MG63 (cell line): ENCODE measurements at regions not wholly inside any gene's neighbourhood (a gene's known extent, or its start where the extent isn't known, plus 50 kb on each side); places are given as distances from the start of the nearest gene placed in this dataset.
"Not testable (repeated sequence)": the region's sequence is repeated elsewhere in the genome, so short reads cannot be mapped to it uniquely, and the experiment has no call there.

ENCODE experiments used
- DNase-seq: peaks from one replicate; pipeline ENCODE4 v3.0.0-alpha.2; 2020
- H3K27me3 ChIP-seq: fragments of 250-450 bp; sonication (Bioruptor Pico); 2 replicates; pipeline ENCODE4 v1.5.1; 2020; ENCODE audit warnings: mild to moderate bottlenecking, moderate library complexity
- H3K36me3 ChIP-seq: fragments of 250-450 bp; sonication (Bioruptor Pico); 2 replicates; pipeline ENCODE4 v1.5.1; 2020; ENCODE audit warnings: mild to moderate bottlenecking, moderate library complexity
- H3K4me3 ChIP-seq: fragments of 250-450 bp; sonication (Bioruptor Pico); 2 replicates; pipeline ENCODE4 v1.5.1; 2020; ENCODE audit warnings: mild to moderate bottlenecking, moderate library complexity
- H3K9me3 ChIP-seq: fragments of 250-450 bp; sonication (Bioruptor Pico); 2 replicates; pipeline ENCODE4 v1.5.1; 2020; ENCODE audit warnings: mild to moderate bottlenecking, moderate library complexity

DNA sequence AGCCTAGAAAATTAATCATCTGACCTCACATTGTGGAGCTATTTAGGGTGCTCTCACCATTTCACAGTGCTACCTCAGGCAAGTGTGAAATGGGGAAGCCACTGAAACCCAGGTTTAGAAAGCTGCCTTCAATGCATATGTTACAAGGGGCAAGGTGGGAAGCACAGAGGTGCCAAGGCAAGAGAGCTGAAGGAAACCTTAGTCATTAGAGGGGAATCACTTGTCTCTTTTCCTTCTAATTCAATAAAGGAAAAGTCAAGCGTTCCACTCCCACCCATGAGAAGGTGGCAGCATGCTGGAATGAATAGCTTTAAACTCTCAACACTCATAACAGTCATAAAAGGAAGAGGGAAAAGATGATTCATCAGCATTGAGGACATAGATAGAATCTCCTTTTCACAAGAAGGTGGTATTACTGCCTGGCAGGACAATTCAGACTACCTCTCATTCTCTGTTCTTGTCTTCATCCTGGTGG is 251.9 kb upstream of the IRAK1BP1 start:
- no peaks in the 10 kb centered on the region for H3K27me3 ChIP-seq
- no peak for DNase-seq
- no peak overlapping the region for H3K4me3 ChIP-seq
- no peaks in the 10 kb centered on the region for H3K36me3 ChIP-seq
- H3K9me3 ChIP-seq, result no peaks in the 10 kb centered on the region

- H3K4me3 ChIP-seq, result no peak overlapping the region
- no peaks in the 10 kb centered on the region for H3K9me3 ChIP-seq
- DNase-seq, result no peak
- no peaks in the 10 kb centered on the region for H3K27me3 ChIP-seq
- H3K36me3 ChIP-seq, result no peaks in the 10 kb centered on the region
Measured at GRCh38 chr6:78618970-78619369, 248.4 kb upstream of the IRAK1BP1 start.

- no peak for DNase-seq
- H3K27me3 ChIP-seq, result no peaks in the 10 kb centered on the region
- no peaks in the 10 kb centered on the region for H3K36me3 ChIP-seq
- H3K4me3 ChIP-seq, result no peak overlapping the region
- no peaks in the 10 kb centered on the region for H3K9me3 ChIP-seq
Measured at GRCh38 chr6:78623554-78623953, 243.8 kb upstream of the IRAK1BP1 start.

- no peaks in the 10 kb centered on the region for H3K9me3 ChIP-seq
- peak; percentile 52 for DNase-seq
- H3K4me3 ChIP-seq, result peak overlapping the region; percentile 48
- H3K27me3 ChIP-seq, result no peaks in the 10 kb centered on the region
- H3K36me3 ChIP-seq, result no peaks in the 10 kb centered on the region
Measured at GRCh38 chr6:78629154-78629721, 238.1 kb upstream of the IRAK1BP1 start.

DNA sequence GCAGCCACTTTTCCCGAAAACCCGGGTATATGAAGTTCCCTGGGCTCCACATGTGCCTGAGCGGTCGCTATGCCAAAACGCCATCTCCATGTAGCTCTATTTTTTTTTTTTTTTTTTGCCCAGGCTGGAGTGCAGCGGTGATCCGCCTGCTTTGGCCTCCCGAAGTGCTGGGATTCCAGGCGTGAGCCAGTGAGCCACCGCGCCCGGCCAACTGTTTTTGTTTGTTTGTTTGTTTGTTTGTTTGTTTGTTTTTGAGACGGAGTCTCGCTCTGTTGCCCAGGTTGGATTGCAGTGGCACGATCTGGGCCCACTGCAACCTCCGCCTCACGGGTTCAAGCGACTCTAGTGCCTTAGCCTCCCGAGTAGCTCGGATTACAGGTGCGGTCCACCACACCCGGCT is 237.5 kb upstream of the IRAK1BP1 start:
- no peak for DNase-seq
- Histone ChIP-seq H3K36me3 (no peaks in the 10 kb centered on the region), H3K27me3 (no peaks in the 10 kb centered on the region), H3K4me3 (no peak overlapping the region; the same call in 1 of the 2 replicates), H3K9me3 (no peaks in the 10 kb centered on the region)

- H3K4me3 ChIP-seq, result no peak overlapping the region
Measured at GRCh38 chr6:78631976-78632375, 235.4 kb upstream of the IRAK1BP1 start.

DNA sequence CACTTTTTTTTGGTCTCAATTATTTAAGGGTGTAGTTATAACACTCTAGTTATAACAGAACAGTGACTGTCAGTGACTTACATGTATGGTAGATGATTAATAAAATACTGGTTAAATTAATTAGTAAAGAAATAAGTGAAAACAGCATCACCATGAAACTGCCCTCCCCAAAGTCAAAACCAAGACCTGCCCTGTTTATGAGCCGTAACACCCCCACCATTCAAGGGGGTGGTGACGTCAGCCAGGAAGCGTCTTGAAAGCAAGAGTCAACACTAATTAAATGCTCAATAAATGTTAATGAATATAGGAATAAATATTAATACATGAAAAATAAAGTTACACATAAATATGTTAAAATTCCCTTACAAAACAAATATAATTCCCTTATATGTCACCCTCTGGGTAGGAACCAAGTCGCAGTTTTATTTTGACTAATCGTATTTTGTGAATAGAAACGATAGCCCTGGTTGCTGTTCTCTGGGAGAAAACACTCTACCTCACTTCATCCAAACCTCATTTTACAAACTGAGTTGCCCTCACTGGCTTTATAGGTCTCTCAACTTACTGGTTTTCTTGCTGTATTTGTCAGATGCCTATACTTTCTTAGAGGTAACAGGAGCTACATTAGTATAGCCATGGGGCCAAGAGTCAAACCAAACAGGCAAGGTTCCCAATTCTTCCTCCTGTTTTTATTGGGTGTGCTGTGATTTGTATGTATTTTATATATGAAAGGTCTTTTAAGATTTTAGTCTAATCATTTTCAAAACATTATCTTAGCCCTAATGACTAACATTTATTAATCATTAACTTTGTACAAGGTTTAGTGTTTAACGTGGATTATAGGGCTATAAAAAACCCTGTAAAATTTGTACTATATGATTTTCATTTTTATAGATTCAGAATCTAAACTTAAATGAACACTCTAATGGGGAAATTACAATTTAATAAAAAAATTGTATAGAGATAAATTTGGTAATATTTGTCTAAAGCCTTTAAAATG is 227.9 kb upstream of the IRAK1BP1 start:
- peaks cover 5% of the 10 kb centered on the region; the same call in 1 of the 2 replicates for H3K9me3 ChIP-seq
- no peak overlapping the region for H3K4me3 ChIP-seq
- H3K27me3 ChIP-seq, result no peaks in the 10 kb centered on the region
- no peak for DNase-seq
- no peaks in the 10 kb centered on the region for H3K36me3 ChIP-seq

More at GRCh38 chr6:78631976-78632375, 235.4 kb upstream of the IRAK1BP1 start:
- Histone ChIP-seq H3K36me3 (no peaks in the 10 kb centered on the region), H3K9me3 (no peaks in the 10 kb centered on the region), H3K27me3 (no peaks in the 10 kb centered on the region)
- DNase-seq, result no peak

DNA sequence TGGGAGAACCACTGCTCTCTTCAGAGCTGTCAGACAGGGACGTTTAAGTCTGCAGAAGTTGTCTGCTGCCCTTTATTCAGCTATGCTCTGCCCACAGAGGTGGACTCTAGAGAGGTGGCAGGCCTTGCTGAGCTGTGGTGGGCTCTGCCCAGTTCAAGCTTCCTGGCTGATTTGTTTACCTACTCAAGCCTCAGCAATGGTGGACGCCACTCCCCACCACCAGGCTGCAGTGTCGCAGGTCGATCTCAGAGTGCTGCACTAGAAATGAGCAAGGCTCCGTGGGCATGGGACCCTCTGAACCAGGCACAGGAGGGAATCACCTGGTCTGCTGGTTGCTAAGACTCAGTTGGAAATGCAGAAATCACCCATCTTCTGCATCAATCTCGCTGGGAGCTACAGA is 223.4 kb upstream of the IRAK1BP1 start:
- not testable (repeated sequence) for H3K9me3 ChIP-seq, H3K27me3 ChIP-seq, DNase-seq, H3K36me3 ChIP-seq, H3K4me3 ChIP-seq

- DNase-seq, H3K9me3 ChIP-seq: not testable (repeated sequence)
- H3K4me3 ChIP-seq, result 0 out of 2 replicates have a peak overlapping the region, but pooled peaks have one; percentile 6
Measured at GRCh38 chr6:78646542-78647415, 220.6 kb upstream of the IRAK1BP1 start.

GRCh38 chr6:78665819-78666218 is 201.5 kb upstream of the IRAK1BP1 start:
- H3K36me3 ChIP-seq, H3K27me3 ChIP-seq, H3K4me3 ChIP-seq, H3K9me3 ChIP-seq, DNase-seq: not testable (repeated sequence)

More at GRCh38 chr6:78646542-78647415, 220.6 kb upstream of the IRAK1BP1 start:
- not testable (repeated sequence) for H3K36me3 ChIP-seq, H3K27me3 ChIP-seq

GRCh38 chr6:78666764-78667163 is 200.6 kb upstream of the IRAK1BP1 start:
- H3K4me3 ChIP-seq, result no peak overlapping the region
- H3K9me3 ChIP-seq, result no peaks in the 10 kb centered on the region
- no peaks in the 10 kb centered on the region for H3K36me3 ChIP-seq
- no peaks in the 10 kb centered on the region for H3K27me3 ChIP-seq
- no peak for DNase-seq

DNA sequence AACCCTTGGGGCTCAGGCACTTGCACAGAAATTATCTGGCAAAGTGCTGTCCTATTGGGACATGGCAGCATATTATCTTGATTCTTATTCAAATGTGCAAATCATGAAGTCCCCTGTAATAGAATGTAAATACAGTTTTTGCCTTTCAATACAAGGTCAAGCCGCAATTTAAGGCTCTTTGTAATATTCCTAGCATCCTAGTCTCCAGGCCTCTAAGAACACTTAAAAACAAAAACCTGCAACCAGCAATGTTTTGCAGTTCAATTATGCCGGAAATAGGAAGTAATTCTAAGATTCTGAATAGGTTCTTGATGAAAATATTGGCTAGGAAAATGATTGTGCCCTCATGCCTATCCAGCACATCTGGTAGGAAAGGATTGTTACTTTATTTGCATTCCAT is 197.2 kb upstream of the IRAK1BP1 start:
- H3K4me3 ChIP-seq, result no peak overlapping the region
- no peaks in the 10 kb centered on the region for H3K36me3 ChIP-seq
- DNase-seq, result no peak
- H3K9me3 ChIP-seq, result no peaks in the 10 kb centered on the region
- H3K27me3 ChIP-seq, result no peaks in the 10 kb centered on the region

DNA sequence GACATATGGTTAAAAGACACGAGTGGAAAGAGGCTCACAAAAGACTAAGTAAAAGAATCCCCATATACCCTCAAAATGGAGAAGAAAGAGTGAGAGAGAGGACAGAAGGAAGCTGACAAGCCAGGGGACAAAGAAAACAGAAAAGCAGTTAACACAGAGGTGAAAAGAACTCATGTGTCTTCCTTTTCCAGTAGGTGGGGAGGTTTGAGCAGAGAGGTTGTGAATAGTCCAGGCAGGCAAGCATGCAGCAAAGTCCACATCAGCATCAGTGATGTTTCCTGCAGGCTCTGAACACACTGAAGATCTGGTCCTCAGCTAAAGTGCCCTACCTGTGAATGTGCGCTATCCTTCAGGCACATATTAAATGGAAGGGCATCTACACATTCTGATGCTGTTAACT is 196.5 kb upstream of the IRAK1BP1 start:
- DNase-seq, result no peak
- Histone ChIP-seq H3K9me3 (no peaks in the 10 kb centered on the region; the same call in 1 of the 2 replicates), H3K27me3 (no peaks in the 10 kb centered on the region), H3K4me3 (no peak overlapping the region), H3K36me3 (no peaks in the 10 kb centered on the region)

- not testable (repeated sequence) for H3K27me3 ChIP-seq, H3K4me3 ChIP-seq, H3K9me3 ChIP-seq, H3K36me3 ChIP-seq, DNase-seq
Measured at GRCh38 chr6:78676069-78677007, 191.0 kb upstream of the IRAK1BP1 start.

GRCh38 chr6:78688668-78689067 is 178.7 kb upstream of the IRAK1BP1 start:
- no peaks in the 10 kb centered on the region for H3K9me3 ChIP-seq
- no peaks in the 10 kb centered on the region for H3K27me3 ChIP-seq
- H3K36me3 ChIP-seq, result no peaks in the 10 kb centered on the region
- H3K4me3 ChIP-seq, result no peak overlapping the region
- no peak for DNase-seq

- Histone ChIP-seq H3K4me3 (no peak overlapping the region), H3K9me3 (no peaks in the 10 kb centered on the region; the same call in 1 of the 2 replicates)
- no peak for DNase-seq
Measured at GRCh38 chr6:78693835-78694234, 173.5 kb upstream of the IRAK1BP1 start.

More at GRCh38 chr6:78693835-78694234, 173.5 kb upstream of the IRAK1BP1 start:
- H3K36me3 ChIP-seq, result no peaks in the 10 kb centered on the region
- no peaks in the 10 kb centered on the region for H3K27me3 ChIP-seq
